Activated CD4-positive, alpha-beta T cell treated with anti-CD3 and anti-CD28 coated beads, Interleukin-2, Interleukin-6, amounts not matched to agents 100 ng/mL and 50 ng/mL, durations not matched to agents 16 hours and 8 hours (primary cell): ENCODE measurements at regions not wholly inside any gene's neighbourhood (a gene's known extent, or its start where the extent isn't known, plus 50 kb on each side); places are given as distances from the start of the nearest gene placed in this dataset.
"Not testable (repeated sequence)": the region's sequence is repeated elsewhere in the genome, so short reads cannot be mapped to it uniquely, and the experiment has no call there.

Experiments used
- DNase-seq: peaks from one replicate; pipeline ENCODE4 v3.0.0-alpha.2; 2020

DNA sequence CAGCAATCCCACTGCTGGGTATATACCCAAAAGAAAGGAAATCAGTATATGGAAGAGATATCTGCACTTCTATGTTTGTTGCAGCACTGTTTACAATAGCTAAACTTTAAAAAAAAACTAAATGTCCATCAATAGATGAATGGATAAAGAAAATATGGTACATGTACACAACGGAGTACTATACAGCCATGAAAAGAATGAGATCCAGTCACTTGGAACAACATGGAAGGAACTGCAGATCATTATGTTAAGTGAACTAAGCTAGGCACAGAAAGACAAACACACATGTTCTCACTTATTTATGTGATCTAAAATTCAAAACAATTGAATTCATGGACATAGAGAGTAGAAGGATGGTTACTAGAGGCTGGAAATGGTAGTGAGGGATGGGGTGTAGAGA lies 400.7 kb downstream of the ZNF674 start:
- no peak for DNase-seq

DNA sequence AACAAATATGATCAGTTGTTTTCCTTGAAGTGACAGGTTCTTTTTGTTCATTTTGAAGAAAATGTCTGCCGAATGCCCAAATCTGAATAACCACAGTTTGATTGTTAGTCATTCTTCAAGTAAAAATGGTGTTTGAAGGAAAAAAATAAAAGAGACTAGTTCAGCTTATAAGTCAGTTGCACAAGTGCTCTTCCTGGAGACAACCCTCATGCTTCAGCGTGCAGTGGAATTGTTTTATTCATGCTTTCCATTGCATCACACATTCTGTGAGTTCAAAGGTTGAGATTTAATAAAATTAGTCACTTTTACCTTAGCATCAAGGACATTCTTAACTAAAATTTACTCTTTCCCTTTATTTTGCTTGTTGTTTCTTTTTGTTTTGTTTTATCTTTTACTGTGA lies 404.9 kb downstream of the ZNF674 start:
- DNase-seq = no peak

DNA sequence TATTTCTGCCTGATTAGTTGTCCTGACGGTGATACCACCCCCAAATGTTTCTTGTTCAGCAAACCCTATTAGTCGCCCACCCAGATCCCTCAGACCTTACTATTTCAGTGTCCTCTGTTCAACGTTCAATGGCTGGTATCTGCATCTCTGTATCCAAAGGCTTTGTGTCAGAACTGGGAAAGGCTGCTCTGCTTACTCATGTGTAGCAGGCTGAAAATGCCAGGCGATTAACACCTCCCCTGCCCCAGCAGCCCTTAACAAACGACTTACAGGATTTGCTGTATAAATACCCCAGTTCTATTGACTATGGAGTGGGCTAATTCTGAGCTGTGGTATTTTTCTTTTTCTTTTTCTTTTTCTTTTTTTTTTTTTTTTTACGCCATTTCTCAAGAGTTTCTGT lies 415.0 kb downstream of the ZNF674 start:
- DNase-seq = no peak

DNA sequence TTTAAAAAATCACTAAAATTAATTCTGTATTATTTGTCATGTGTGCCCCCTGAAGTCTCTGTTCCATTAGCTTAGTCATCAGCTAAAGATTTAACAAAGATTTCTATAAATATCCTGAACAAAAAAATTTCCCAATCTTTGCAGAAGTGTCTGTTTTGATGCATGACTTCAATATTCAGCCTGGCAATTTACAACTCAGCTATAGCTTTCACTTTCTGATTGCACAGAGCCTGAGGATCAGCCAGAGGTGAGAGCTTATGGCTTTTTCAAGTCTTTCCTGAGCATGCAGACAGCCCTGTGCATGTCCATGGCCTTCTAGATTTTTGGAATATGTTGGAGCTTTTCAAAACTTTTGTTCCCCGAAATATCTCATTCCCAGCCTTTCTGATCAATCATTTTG lies 420.1 kb downstream of the ZNF674 start:
- no peak for DNase-seq

DNA sequence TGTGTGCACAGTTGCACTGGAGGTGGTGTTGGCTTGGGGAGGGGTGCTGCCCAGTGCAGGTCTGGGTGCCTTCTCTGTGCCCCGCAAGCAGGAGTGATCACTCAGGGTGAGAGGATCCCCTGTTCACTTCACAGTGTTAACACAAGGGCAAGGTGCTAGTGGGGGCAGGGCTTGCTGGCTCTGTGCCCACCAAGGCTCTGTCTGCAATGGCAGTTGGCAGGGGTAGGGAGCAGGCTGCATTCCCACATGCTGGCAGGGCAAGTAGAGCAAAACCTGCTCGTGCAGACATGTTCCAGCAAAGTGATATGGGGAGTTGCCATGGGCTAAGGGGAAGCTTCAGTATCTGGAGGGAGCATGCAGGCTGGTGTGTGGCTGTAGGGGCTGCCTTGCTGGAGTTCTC lies 428.0 kb downstream of the ZNF674 start:
- DNase-seq = no peak

DNA sequence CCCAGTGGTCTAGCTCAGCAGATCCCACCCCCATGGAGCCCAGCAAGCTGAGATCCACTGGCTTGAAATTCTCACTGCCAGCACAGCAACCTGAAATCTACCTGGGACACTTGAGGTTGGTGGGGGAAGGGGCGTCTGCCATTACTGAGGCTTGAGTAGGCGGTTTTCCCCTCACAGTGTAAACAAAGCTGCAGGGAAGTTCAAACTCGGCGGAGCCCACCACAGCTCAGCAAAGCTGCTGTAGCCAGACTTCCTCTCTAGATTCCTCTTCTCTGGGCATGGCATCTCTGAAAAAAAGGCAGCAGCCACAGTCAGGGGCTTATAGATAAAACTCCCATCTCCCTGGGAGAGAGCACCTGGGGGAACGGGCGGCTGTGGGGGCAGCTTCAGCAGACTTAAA lies 457.9 kb downstream of the ZNF674 start:
- DNase-seq = not testable (repeated sequence)

DNA sequence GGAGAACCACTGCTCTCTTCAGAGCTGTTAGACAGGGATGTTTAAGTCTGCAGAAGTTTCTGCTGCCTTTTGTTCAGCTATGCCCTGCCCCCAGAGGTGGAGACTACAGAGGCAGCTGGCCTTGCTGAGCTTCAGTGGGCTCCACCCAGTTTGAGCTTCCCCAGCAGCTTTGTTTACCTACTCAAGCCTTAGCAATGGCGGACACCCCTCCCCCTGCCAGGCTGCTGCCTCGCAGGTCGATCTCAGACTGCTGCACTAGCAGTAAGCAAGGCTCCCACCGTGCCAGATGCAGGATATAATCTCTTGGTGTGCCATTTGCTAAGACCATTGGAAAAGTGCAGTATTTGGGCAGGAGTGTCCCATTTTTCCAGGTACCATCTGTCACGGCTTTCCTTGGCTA lies 465.1 kb downstream of the ZNF674 start:
- DNase-seq = not testable (repeated sequence)

DNA sequence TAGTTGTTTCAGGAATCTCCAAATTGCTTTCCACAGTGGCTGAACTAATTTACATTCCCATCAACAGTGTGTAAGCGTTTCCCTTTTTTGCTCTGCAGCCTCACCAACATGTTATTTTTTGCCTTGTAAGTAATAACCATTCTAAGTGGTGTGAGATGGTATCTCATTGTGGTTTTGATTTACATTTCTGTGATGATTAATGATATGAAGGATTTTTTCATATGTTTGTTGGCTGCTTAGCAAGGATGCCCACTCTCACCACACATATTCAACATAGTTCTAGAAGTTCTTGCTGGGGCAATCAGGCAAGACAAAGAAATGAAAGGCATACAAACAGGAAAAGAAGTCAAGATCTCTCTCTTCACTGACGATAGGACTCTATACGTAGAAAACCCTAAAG lies 472.4 kb downstream of the ZNF674 start:
- no peak for DNase-seq

DNA sequence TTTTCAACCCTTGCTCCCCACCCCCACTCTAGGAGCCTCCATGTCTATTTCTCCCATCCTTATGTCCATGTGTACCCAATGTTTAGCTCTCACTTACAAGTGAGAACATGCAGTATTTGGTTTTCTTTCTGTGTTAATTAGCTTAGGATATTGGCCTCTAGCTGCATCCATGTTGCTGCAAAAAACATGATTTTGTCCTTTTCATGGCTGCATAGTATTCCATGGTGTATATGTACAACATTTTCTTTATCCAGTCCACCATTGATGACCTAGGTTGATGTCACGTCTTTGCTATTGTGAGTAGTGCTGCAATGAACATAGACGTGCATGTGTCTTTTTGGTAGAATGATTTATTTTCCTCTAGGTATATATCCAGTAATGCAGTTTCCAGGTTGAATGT lies 472.8 kb downstream of the ZNF674 start:
- no peak for DNase-seq

DNA sequence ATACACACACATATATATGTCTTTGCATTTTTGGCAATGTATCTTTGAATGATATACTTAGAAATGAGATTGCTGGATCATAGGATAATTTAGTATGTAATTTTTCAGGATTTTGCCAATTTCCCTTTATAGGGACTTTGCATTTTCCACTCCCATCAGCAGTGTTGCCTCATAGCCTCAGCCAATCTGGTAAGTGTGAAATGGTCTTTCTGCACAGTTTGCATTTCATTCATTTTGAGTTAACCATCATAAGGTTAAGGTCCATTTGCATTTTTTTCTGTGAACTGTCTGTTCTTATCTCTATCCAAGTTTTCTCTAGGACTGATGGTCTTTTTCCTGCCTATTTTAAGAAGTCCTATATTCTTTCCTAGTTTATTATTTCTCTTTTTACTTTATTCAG lies 474.8 kb downstream of the ZNF674 start:
- DNase-seq = no peak

DNA sequence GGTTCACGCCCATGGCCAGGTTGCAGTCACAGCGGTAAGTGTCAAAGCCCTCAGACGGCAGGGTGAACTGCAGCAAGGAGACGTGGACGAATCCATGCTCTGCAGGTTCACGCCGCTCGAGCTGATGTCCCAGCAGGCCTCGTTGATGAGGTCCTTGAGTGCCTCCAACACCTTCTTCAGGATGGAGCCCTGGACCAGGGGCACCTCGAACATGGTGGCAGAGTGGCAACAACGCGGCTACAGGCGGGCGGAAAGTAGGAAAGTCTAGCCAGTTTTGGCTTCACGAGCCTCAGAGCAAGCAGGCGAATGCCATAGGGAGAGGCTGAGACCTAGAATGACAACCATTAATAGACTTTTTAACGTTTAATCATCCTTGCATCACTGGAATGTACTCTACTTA lies 485.9 kb downstream of the ZNF674 start:
- DNase-seq = no peak

DNA sequence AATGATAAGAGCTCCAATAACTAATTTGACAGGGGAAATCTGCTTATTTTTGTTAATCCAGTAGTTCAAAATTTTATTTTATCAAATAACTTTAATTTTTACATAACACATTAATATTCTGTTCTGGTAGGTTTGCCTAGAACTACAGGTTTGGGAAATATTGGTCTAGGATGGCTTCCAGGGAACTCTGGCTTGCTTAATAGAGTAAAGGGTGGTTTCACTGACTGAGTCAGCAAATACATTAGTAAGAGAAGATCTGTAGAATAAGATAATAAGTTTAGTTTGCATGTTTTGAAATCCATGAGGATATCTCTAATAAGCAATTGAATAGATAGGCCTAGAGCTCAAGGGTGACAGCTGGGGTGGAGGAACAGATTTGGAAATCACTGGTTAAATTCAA lies 500.7 kb downstream of the ZNF674 start:
- DNase-seq = no peak

DNA sequence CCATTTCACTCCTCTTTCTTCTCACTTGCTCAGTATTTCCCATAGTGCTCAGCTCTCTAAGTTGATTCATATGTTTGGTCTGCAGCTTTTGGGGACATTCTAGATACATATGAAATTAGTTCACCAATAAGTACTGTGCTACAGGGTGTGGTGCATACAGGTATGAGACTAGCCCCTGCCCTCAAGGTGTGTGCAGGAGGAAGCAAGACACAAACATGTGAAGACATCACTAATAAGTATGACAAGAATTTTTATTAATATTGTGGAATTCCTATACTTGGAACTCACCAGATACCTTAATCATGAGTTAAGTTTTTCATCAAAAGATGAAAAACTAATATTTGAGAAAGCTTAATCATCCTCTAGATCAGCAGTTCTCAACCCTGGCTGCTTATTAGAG lies 505.2 kb downstream of the ZNF674 start:
- DNase-seq = no peak

DNA sequence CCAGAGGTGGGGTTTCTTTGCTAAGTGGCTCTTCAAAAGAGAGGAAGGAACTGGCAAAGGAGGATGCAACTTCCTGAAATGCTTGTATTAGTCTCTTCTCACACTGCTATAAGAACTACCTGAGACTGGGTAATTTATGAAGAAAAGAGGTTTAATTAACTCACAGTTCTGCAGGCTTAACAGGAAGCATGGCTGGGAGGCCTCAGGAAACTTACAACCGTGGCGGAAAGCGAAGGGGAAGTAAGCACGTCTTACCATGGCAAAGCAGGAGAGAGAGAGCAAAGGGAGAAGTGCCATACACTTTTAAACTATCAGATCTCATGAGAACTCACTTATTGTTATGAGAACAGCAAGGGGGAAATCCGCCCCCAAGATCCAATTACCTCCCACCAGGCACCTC lies 505.7 kb downstream of the ZNF674 start:
- DNase-seq = no peak

DNA sequence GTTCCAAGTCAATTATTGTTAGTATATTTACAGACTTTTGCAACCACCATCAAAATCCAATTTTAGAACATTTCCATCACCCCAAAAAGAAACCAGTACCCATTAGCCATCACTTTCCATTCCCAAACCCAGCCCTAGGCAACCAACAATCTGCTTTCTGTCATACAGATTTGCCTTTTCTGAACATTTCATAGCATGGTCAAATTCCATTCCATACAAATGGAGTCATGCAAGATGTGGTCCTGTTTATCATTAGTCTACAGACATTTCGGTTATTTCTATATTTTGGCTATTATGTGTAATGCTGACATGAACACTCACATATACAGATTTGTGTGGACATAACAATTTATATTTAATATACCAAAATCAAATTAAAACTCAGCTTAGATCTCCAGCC lies 508.7 kb downstream of the ZNF674 start:
- no peak for DNase-seq

DNA sequence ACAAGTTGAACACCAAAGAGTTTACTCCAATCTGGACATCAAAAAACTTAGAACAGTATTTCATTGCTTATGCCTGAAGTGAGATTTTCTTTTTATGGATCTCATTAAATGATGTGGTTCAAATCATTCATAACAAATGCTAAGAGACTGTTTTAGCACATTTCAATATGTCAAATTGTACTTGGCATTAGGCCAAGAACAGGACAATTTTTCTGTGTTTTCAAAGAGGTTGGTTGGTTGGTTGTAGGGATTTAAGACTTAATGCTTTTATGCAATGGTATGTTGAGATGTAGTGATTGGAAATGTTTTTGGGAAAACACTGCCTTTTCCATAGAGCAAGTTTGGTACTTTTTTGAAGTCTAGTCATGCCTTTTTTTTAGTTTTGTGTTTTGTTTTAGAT lies 510.4 kb downstream of the ZNF674 start:
- no peak for DNase-seq

DNA sequence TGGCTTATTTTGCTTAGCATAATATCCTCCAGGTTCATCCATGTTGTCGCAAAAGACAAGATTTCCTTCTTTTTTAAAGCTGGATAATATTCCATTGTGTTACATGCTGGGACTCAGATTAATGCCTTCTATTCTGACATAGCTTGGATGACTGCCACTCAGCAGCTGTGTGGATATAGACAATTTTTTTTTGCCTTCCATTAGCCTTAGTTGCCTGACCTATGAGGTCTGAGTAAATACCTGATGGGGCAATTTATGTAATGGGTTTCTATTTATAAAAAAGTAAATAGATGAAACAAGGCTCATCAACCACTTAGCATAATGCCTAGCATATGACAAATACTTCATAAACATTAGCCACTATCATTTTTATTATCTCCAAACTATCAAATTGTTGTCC lies 515.4 kb downstream of the ZNF674 start:
- DNase-seq = no peak

DNA sequence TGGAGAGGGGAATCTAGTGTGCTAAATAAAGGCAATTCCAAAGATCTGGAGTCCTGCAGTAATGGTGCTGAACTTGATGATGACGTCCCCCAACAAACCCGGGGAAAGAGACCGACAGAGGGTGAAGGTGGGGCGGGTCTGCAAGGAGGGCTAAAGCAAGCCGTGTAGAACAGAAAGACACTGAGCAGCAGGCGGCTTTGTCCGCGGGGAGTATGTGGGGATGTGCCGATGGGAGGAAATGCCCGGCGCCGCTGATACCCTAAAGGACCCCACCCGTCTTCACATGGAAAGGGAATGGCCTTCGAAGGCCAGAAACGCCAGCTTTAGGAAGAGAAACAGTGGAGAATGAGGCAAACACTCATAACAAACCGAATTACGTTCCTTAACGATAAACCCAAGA lies 528.9 kb downstream of the ZNF674 start:
- DNase-seq = no peak

DNA sequence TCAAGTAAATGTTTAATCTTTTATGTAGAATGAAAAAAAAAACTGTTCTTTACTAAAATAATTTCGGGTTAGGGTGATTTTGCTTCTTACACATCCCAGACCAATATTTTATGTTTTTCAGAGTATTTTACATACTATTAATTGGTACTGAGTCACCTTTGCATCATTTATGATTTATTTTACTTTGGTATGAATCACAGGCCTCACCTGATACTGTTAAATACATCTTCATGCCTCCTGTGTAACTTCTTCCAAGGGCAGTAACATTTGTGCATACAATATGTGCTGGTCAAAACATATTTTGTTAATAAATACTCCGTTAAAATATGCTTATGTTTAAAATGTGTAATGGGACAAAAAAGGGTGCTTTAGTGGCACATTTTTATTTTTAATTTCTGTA lies 529.6 kb downstream of the ZNF674 start:
- no peak for DNase-seq

DNA sequence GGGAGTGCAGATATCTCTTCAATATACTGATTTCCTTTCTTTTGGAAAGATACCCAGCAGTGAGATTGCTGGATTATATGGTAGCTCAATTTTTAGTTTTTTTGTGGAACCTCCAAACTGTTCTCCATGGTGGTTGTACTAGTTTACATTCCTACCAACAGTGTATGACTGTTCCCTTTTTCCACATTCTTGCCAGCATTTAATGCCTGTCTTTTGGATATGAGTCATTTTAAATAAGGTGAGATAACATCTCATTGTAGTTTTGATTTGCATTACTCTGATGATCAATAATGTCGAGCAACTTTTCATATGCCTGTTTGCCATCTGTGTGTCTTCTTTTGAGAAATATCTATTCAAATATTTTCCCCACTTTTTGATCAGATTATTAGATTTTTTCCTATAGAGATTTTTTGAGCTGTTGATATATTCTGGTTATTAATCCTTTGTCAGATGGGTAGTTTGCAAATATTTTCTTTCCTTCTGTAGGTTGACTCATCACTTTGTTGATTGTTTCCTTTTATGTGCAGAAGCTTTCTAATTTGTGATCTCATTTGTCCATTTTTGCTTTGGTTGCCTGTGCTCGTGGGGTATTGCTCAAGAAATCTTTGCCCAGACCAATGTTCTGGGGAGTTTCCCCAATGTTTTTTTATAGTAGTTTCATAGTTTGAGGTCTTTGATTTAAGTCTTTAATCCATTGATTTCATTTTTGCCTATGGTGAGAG lies 552.7 kb downstream of the ZNF674 start:
- no peak for DNase-seq

DNA sequence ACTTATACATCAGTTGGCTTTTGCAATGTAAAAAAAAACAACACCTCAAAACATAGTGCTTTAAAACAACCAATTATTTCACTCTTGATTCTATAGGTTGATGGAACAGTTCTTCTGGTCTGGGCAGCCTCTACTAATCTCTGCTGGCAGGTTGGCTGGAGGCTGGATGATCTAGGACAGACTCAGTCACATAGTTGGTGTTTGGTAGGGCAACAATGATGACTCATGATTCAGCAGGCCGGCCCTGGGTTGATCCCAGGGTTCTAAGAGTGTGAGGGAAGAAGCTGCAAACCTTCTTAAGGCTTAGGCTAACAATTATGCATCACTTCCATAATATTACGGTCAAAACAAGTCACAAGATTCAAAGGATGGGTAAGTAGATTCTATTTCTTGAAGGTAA lies 558.2 kb downstream of the ZNF674 start:
- DNase-seq = no peak

DNA sequence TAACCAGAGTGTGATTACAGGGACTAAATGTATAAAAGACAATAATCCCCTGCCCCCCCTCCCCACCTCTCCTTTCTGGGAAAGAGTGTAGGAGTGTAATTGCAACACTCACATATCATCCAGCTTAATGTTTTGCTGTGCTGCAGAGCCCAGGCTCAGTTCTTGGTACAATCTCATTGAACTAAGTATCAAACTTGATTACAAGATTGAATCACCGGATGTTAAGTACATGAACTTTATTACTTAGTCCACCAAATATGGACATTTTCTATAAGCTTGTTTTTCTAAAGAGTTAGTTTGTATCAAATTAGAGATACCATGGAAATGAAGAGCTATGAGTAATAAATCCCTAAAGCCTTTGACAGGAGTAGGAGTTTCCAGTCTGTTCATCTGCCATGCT lies 559.1 kb downstream of the ZNF674 start:
- no peak for DNase-seq

DNA sequence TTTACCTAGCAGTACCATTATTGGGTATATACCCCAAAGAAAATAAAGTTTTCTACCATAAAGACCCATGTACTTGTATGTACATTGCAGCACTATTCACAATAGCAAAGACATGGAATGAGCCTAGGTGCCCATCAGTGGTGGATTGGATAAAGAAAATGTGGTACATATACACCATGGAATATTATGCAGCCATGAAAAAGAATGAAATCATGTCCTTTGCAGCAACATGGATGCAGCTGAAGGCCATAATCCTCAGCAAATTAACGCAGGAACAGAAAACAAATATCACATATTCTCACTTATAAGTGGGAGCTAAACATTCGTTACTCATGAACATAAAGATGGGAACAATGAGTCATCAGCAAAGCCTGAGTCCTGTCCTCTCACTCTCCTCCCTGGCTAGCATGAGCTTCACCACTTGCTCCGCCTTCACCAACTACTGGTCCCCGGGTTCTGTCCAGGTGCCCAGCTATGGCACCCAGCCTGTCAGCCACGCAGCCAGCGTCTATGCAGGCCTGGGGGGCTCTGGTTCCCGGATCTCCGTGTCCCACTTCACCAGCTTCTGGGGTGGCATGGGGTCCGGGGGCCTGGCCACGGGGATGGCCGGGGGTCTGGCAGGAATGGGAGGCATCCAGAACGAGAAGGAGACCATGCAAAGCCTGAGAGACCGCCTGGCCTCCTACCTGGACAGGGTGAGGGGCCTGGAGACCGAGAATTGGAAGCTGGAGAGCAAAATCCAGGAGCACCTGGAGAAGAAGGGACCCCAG lies 562.1 kb downstream of the ZNF674 start:
- not testable (repeated sequence) for DNase-seq

DNA sequence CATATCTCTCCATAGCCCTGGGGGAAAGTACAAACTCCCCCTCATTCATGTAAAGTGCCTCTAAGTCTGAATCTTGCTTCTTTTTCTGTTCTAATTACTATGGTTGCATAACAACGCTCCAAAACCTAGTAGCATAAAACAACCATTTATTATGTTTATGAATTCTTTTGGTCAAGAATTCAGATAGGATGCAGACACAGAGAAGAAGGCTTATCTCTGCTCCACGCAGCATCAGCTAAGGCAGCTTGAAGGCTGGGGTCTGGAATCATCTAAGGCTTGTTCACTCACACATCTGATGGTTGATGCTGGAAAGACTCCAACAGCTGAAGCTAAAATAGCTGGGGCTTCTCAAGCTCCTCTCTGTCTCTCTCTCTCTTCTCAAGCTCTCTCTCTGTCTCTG lies 564.5 kb downstream of the ZNF674 start:
- no peak for DNase-seq

DNA sequence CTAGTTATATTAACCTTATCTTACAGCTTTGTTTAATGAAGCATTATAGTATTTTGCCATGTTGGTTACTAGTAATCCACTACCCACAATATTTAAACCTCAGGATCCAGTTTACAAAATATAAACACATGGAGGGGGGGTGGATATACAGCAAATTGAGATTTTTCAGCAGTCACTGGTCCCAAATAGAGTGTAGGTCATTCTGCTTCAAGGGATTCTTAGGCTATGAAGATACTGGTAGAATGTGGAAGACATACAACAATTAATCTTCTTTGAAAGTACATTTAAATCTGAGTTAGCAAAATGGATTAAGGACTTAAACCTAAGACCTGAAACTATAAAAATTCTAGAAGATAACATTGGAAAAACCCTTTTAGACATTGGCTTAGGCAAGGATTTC lies 569.6 kb downstream of the ZNF674 start:
- DNase-seq = no peak
